CD14-positive monocyte (primary cell): ENCODE measurements at regions not wholly inside any gene's neighbourhood (a gene's known extent, or its start where the extent isn't known, plus 50 kb on each side); places are given as distances from the start of the nearest gene placed in this dataset.

Source experiments
- DNase-seq, 3 donors: peaks; one replicate each; pipeline ENCODE4 v3.0.0-alpha.2; 2011 to 2022
- H2AFZ ChIP-seq: 2 replicates; pipeline ENCODE4 v1.6.0; 2012; ENCODE audit warnings: mild to moderate bottlenecking, low read depth, low read length, inconsistent platforms; ENCODE audit not compliant: insufficient read depth, poor library complexity, severe bottlenecking
- H3K27ac ChIP-seq, 2 donors: 1 replicate in 1 of 2; 2 replicates in 1 of 2; pipeline ENCODE4 v1.5.1; 2012 to 2013; ENCODE audit warnings: low read length in 2 of 2, control low read depth in 1 of 2, inconsistent platforms in 1 of 2, low read depth in 1 of 2, mild to moderate bottlenecking in 1 of 2
- H3K27me3 ChIP-seq, 2 donors: one replicate each; pipeline versions ENCODE4 v1.6.0 to v1.6.1; 2011 to 2013; ENCODE audit warnings: low read length in 2 of 2; ENCODE audit not compliant: control insufficient read depth in 2 of 2, insufficient read depth in 2 of 2
- H3K36me3 ChIP-seq, 2 donors: replicated peaks in 1 of 2; 1 replicate in 1 of 2; 2 replicates in 1 of 2; pipeline versions ENCODE4 v1.5.1 to v1.6.1; 2012 to 2013; ENCODE audit warnings: low read length in 2 of 2, control low read depth in 1 of 2, inconsistent platforms in 1 of 2, mild to moderate bottlenecking in 1 of 2; ENCODE audit not compliant: insufficient read depth in 2 of 2, control insufficient read depth in 1 of 2
- H3K4me1 ChIP-seq, 2 donors: 1 replicate in 1 of 2; 2 replicates in 1 of 2; pipeline versions ENCODE4 v1.5.1 to v1.6.1; 2012 to 2013; ENCODE audit warnings: low read length in 2 of 2, control low read depth in 1 of 2, inconsistent platforms in 1 of 2, mild to moderate bottlenecking in 1 of 2, moderate library complexity in 1 of 2; ENCODE audit not compliant: insufficient read depth in 2 of 2, control insufficient read depth in 1 of 2
- H3K4me2 ChIP-seq: replicated peaks from 2 replicates; pipeline ENCODE3; 2012; ENCODE audit warnings: low read length, moderate library complexity, mild to moderate bottlenecking; ENCODE audit not compliant: poor library complexity, severe bottlenecking; ENCODE audit errors: extremely low read depth
- H3K4me3 ChIP-seq, 3 experiments: fragments of 200-600 bp in 1 of 3; sonication (generic) in 1 of 3; replicated peaks in 1 of 3; 1 replicate in 2 of 3; 2 replicates in 1 of 3; pipeline ENCODE4 v1.5.1; 2011 to 2013; ENCODE audit warnings: low read length in 3 of 3, mild to moderate bottlenecking in 3 of 3, control low read depth in 2 of 3, low read depth in 2 of 3, inconsistent platforms in 1 of 3, moderate library complexity in 1 of 3
- H3K79me2 ChIP-seq: 2 replicates; pipeline ENCODE4 v1.6.0; 2012; ENCODE audit warnings: mild to moderate bottlenecking, control low read depth, inconsistent platforms, low read length, moderate library complexity; ENCODE audit not compliant: insufficient read depth
- H3K9ac ChIP-seq: 2 replicates; pipeline ENCODE4 v1.6.0; 2017; ENCODE audit warnings: low read length, mild to moderate bottlenecking; ENCODE audit not compliant: insufficient read depth, poor library complexity, severe bottlenecking
- H3K9me3 ChIP-seq, 2 donors: replicated peaks in 1 of 2; 1 replicate in 1 of 2; 2 replicates in 1 of 2; pipeline versions ENCODE4 v1.5.1 to v1.6.1; 2012 to 2013; ENCODE audit warnings: low read length in 2 of 2, control low read depth in 1 of 2; ENCODE audit not compliant: control insufficient read depth in 1 of 2, insufficient read depth in 1 of 2
- H4K20me1 ChIP-seq: 2 replicates; pipeline ENCODE4 v1.6.0; 2012; ENCODE audit warnings: mild to moderate bottlenecking, low read length, control low read depth, moderate library complexity; ENCODE audit not compliant: insufficient read depth
- H3K27ac Mint-ChIP-seq, 7 donors: one replicate each; pipeline ENCODE4 v1.8.0; 2020; ENCODE audit warnings: mild to moderate bottlenecking in 7 of 7, mixed read lengths in 7 of 7, moderate library complexity in 6 of 7, inconsistent platforms in 2 of 7
- H3K27me3 Mint-ChIP-seq, 3 donors: one replicate each; pipeline ENCODE4 v1.8.0; 2021 to 2022; ENCODE audit warnings: low read depth in 3 of 3, mild to moderate bottlenecking in 3 of 3, mixed read lengths in 3 of 3, moderate library complexity in 3 of 3, inconsistent platforms in 1 of 3
- H3K36me3 Mint-ChIP-seq, 2 donors: one replicate each; pipeline ENCODE4 v1.8.0; 2020; ENCODE audit warnings: mixed read lengths in 2 of 2, inconsistent platforms in 1 of 2, mild to moderate bottlenecking in 1 of 2
- H3K4me1 Mint-ChIP-seq: one replicate; pipeline ENCODE4 v1.8.0; 2020; ENCODE audit warnings: mild to moderate bottlenecking, mixed read lengths
- H3K4me3 Mint-ChIP-seq, 2 donors: one replicate each; pipeline ENCODE4 v1.8.0; 2020; ENCODE audit warnings: mild to moderate bottlenecking in 2 of 2, mixed read lengths in 2 of 2, moderate library complexity in 1 of 2
- H3K9me3 Mint-ChIP-seq, 7 donors: one replicate each; pipeline ENCODE4 v1.8.0; 2020 to 2022; ENCODE audit warnings: mixed read lengths in 7 of 7, mild to moderate bottlenecking in 6 of 7, moderate library complexity in 6 of 7, inconsistent platforms in 2 of 7
- WGBS: methylation state at CpG from one replicate; pipeline ENCODE4 v1.1.5; 2013; ENCODE audit warnings: missing lambda C conversion rate; ENCODE audit not compliant: insufficient coverage; 5-methylcytosine and 5-hydroxymethylcytosine counted together
- intact Hi-C, 2 donors: fragments of 100-400 bp; cut with micrococcal nuclease; formaldehyde crosslinking; loops; one replicate each; pipeline versions ENCODE4 v1.15.0 to v1.15.1; 2023
- TF ChIP-seq, protein P1 (sequence below): fragments of 200-600 bp; IDR thresholded peaks from one replicate; pipeline ENCODE4 v1.8.0; 2022; ENCODE audit warnings: antibody characterized with exemption, mild to moderate bottlenecking

DNA sequence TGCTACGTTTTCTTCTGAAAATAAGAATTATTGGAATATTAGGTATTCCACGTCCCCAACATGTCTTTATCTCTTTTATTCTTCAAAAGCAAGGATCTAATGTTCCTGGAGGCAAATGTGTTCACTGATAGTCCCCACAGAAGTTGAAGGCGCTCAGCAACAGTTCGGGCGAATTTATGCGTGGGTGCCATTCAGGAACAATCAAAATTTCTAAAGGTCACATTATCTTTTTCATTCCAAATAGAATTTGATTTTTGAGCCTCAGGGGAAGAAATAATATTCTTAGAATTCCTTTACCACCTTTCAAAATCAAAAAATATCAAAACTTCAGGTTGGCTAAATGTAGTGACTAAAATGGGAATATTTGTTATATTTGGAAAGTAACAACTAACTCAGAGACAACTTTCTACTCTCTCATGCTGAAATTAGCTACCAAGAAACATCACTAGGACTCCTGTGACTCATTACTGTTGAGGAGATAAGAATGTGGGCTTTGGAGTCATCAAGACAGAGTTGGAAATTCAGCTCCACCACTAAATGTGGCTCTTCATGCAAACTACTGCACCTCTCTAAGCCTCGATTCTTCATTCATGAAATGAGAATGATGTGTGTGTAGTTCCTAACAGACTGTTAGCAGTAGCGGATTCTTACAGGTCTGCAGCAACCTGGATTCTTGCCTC lies 72.3 kb upstream of the KIT start:
- Histone ChIP-seq H3K9ac (no peak overlapping the region), H3K27me3 (no peaks in the 10 kb centered on the region), H3K9me3 (no peaks in the 10 kb centered on the region), H3K36me3 (no peaks in the 10 kb centered on the region), H3K4me2 (no peak overlapping the region), H3K4me3 (no peak overlapping the region), H3K27ac (no peak overlapping the region), H3K79me2 (no peaks in the 10 kb centered on the region), H3K4me1 (no peaks in the 10 kb centered on the region), H4K20me1 (no peaks in the 10 kb centered on the region), H2AFZ (no peak overlapping the region)
- Mint-ChIP-seq H3K27ac (no peak overlapping the region), H3K36me3 (no peaks in the 10 kb centered on the region), H3K4me1 (no peaks in the 10 kb centered on the region), H3K9me3 (no peaks in the 10 kb centered on the region), H3K4me3 (no peak overlapping the region), H3K27me3 (peaks cover 0 to 2% (median 1%) of the 10 kb centered on the region in 3 donors)
- no peak for DNase-seq
- TF ChIP-seq, protein P1, sequence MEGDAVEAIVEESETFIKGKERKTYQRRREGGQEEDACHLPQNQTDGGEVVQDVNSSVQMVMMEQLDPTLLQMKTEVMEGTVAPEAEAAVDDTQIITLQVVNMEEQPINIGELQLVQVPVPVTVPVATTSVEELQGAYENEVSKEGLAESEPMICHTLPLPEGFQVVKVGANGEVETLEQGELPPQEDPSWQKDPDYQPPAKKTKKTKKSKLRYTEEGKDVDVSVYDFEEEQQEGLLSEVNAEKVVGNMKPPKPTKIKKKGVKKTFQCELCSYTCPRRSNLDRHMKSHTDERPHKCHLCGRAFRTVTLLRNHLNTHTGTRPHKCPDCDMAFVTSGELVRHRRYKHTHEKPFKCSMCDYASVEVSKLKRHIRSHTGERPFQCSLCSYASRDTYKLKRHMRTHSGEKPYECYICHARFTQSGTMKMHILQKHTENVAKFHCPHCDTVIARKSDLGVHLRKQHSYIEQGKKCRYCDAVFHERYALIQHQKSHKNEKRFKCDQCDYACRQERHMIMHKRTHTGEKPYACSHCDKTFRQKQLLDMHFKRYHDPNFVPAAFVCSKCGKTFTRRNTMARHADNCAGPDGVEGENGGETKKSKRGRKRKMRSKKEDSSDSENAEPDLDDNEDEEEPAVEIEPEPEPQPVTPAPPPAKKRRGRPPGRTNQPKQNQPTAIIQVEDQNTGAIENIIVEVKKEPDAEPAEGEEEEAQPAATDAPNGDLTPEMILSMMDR = no peak
- WGBS = 100% methylated on average over 1 of the region's 8 CpGs
- intact Hi-C loops = no loop called here

DNA sequence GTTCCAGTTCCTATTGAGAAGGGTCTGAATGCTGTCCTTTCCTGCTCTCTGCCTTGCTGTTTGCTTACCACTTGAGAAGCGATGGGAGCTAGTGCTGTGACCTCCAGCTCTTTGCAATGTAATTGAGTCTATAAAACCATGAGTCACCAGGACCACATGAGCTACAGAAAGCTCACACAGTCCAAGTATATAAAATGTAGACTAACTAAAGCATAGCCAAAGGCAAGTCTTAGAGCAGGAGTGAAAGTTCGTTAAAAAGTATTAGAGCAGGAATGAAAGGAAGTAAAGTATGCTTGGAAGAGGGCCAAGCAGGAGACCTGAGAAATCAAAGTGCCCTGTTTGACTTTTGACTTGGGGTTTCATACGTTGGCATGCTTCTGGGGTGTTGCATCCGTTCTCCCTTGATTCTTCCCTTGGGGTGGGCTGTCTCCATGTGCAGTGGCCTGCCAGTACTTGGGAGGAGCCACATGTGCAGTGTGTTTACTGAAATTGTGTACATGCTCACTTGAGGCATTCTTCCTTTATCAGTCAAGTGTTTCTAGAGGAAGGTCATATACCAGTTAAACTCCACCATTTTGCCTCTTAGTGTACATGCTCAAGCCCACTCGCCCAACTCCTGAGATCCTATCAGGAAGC lies 71.3 kb upstream of the KIT start:
- no peaks in the 10 kb centered on the region for H3K4me1 Mint-ChIP-seq
- no peaks in the 10 kb centered on the region for H4K20me1 ChIP-seq
- H3K27ac Mint-ChIP-seq = no peak overlapping the region
- no peaks in the 10 kb centered on the region for H3K9me3 ChIP-seq
- no peak overlapping the region for H3K4me3 ChIP-seq
- H3K36me3 Mint-ChIP-seq = no peaks in the 10 kb centered on the region
- H3K36me3 ChIP-seq = no peaks in the 10 kb centered on the region
- no peak overlapping the region for H2AFZ ChIP-seq
- no peaks in the 10 kb centered on the region for H3K9me3 Mint-ChIP-seq
- DNase-seq = no peak
- no peak overlapping the region for H3K9ac ChIP-seq
- peaks cover 0 to 2% (median 0%) of the 10 kb centered on the region in 3 donors for H3K27me3 Mint-ChIP-seq
- H3K27me3 ChIP-seq = no peaks in the 10 kb centered on the region
- no peaks in the 10 kb centered on the region for H3K4me1 ChIP-seq
- WGBS = 95% methylated on average over 2 of the region's 5 CpGs
- no peak overlapping the region for H3K27ac ChIP-seq
- intact Hi-C loops = no loop called here
- no peaks in the 10 kb centered on the region for H3K79me2 ChIP-seq
- H3K4me3 Mint-ChIP-seq = no peak overlapping the region
- no peak overlapping the region for H3K4me2 ChIP-seq
- TF ChIP-seq, protein P1 = no peak
